GM12878 (cell line): ENCODE measurements at regions not wholly inside any gene's neighbourhood (a gene's known extent, or its start where the extent isn't known, plus 50 kb on each side); places are given as distances from the start of the nearest gene placed in this dataset.

Experiments
- ATAC-seq: fragments of 200-7000 bp; cut with Tn5 transposase; 3 replicates; pipeline ENCODE4 v1.9.1; 2020; ENCODE audit warnings: mild to moderate bottlenecking, moderate library complexity
- BruUV-seq: library from RNA; stranded (reverse); fragments of 400-500 nt; replicated peaks from 2 replicates; lab custom pipeline; 2021; lab: Mats Ljungman, UMichigan
- CTCF ChIA-PET: fragments of 300-600 bp; sonication (Branson Sonifier 250); formaldehyde crosslinking; extraction: SDS; loops from one replicate; lab custom pipeline; 2021; ENCODE audit warnings: inconsistent platforms; lab: Yijun Ruan, JAX
- POLR2A ChIA-PET: fragments of 350-600 bp; formaldehyde crosslinking; extraction: SDS; loops from one replicate; lab custom pipeline; 2021; ENCODE audit warnings: inconsistent platforms; lab: Charles Lee
- RAD21 ChIA-PET: fragments of 300-600 bp; sonication (Branson Sonifier 250); formaldehyde crosslinking; loops from one replicate; lab custom pipeline; 2023; ENCODE audit warnings: antibody characterized with exemption; ENCODE audit not compliant: unreplicated experiment; lab: Charles Lee
- SMC1A ChIA-PET: fragments of 300-600 bp; sonication (Branson Sonifier 250); formaldehyde crosslinking; loops from one replicate; lab custom pipeline; 2023; ENCODE audit not compliant: unreplicated experiment, uncharacterized antibody; lab: Charles Lee
- DNase-seq: peaks from one replicate; pipeline ENCODE4 v3.0.0-alpha.2; 2011; ENCODE audit warnings: low read depth, low spot score
- FAIRE-seq: peaks from 3 replicates; lab custom pipeline; 2011; peaks lifted over from hg19 to GRCh38; lab: Jason Lieb, UNC
- H2AFZ ChIP-seq: 2 replicates; pipeline ENCODE4 v1.6.0; 2011; ENCODE audit warnings: low read depth, low read length, control low read depth; ENCODE audit not compliant: control insufficient read depth
- H3K27ac ChIP-seq: 2 replicates; pipeline ENCODE4 v1.5.1; 2011; ENCODE audit warnings: control low read depth; ENCODE audit not compliant: control insufficient read depth, insufficient read depth
- H3K27me3 ChIP-seq, 2 experiments: replicated peaks in 1 of 2; 2 replicates each; pipeline versions ENCODE4 v1.6.0 to v1.6.1; 2011; ENCODE audit warnings: low read length in 1 of 2; ENCODE audit not compliant: control insufficient read depth in 2 of 2, insufficient read depth in 2 of 2
- H3K36me3 ChIP-seq, 2 experiments: 2 replicates each; pipeline ENCODE4 v1.5.1; 2011; ENCODE audit warnings: low read length in 1 of 2; ENCODE audit not compliant: control insufficient read depth in 2 of 2, insufficient read depth in 2 of 2
- H3K4me1 ChIP-seq: 2 replicates; pipeline ENCODE4 v1.6.1; 2011; ENCODE audit warnings: mild to moderate bottlenecking, low read length, moderate library complexity, mixed read lengths; ENCODE audit not compliant: control insufficient read depth, insufficient read depth
- H3K4me2 ChIP-seq: 2 replicates; pipeline ENCODE4 v1.6.0; 2011; ENCODE audit warnings: control low read depth; ENCODE audit not compliant: control insufficient read depth, insufficient read depth
- H3K4me3 ChIP-seq: fragments of 200-600 bp; sonication (generic); 2 replicates; pipeline ENCODE4 v1.5.1; 2016
- H3K79me2 ChIP-seq: 2 replicates; pipeline ENCODE4 v1.6.0; 2011; ENCODE audit warnings: low read length; ENCODE audit not compliant: control insufficient read depth, insufficient read depth
- H3K9ac ChIP-seq: 2 replicates; pipeline ENCODE4 v1.8.0; 2011; ENCODE audit warnings: low read length, control low read depth, mixed read lengths; ENCODE audit not compliant: control insufficient read depth, insufficient read depth
- H3K9me3 ChIP-seq: replicated peaks from 3 replicates; pipeline ENCODE4 v1.5.1; 2011; ENCODE audit warnings: mild to moderate bottlenecking, low read length; ENCODE audit not compliant: control insufficient read depth, insufficient read depth
- H4K20me1 ChIP-seq: 2 replicates; pipeline ENCODE4 v1.6.0; 2011; ENCODE audit not compliant: control insufficient read depth, insufficient read depth
- CBX3 ChIP-seq: fragments of 200-600 bp; sonication (generic); IDR thresholded peaks from 2 replicates; pipeline ENCODE4 v1.6.1; 2016; ENCODE audit warnings: low read depth, borderline replicate concordance
- CHD1 ChIP-seq: IDR thresholded peaks from 2 replicates; pipeline ENCODE4 v1.6.1; 2012; ENCODE audit warnings: low read depth, low read length, improper control_type of control experiment
- CHD2 ChIP-seq: IDR thresholded peaks from 2 replicates; pipeline ENCODE4 v1.6.1; 2011; ENCODE audit warnings: low read depth, low read length, improper control_type of control experiment, borderline replicate concordance
- FOXK2 ChIP-seq: fragments of 450-650 bp; IDR thresholded peaks from 2 replicates; pipeline ENCODE4 v1.6.1; 2017; ENCODE audit warnings: mild to moderate bottlenecking, moderate library complexity
- IRF3 ChIP-seq: fragments of 450-650 bp; IDR thresholded peaks from 2 replicates; pipeline ENCODE4 v1.6.1; 2014; ENCODE audit warnings: mild to moderate bottlenecking
- KAT2A ChIP-seq: conservative IDR thresholded peaks from 2 replicates; pipeline ENCODE4 v1.6.1; 2011; ENCODE audit warnings: low read depth, low read length; ENCODE audit not compliant: control insufficient read depth
- RB1 ChIP-seq: fragments of 450-650 bp; formaldehyde crosslinking; IDR thresholded peaks from 2 replicates; pipeline ENCODE4 v1.6.1; 2017; ENCODE audit warnings: mild to moderate bottlenecking, borderline replicate concordance
- RELB ChIP-seq: fragments of 450-650 bp; IDR thresholded peaks from 2 replicates; pipeline ENCODE4 v1.6.1; 2017; ENCODE audit warnings: low read depth, mild to moderate bottlenecking, moderate library complexity
- STAT1 ChIP-seq: fragments of 450-650 bp; conservative IDR thresholded peaks from 2 replicates; pipeline ENCODE4 v1.6.1; 2014; ENCODE audit warnings: antibody characterized with exemption, mild to moderate bottlenecking
- STAT3 ChIP-seq: IDR thresholded peaks from 2 replicates; pipeline ENCODE4 v1.6.1; 2011; ENCODE audit warnings: low read depth, low read length, improper control_type of control experiment
- ZBTB40 ChIP-seq: fragments of 450-650 bp; IDR thresholded peaks from 2 replicates; pipeline ENCODE4 v1.6.1; 2016; ENCODE audit warnings: mild to moderate bottlenecking, moderate library complexity, borderline replicate concordance
- WGBS: methylation state at CpG from one replicate; pipeline ENCODE4 v1.1.6; 2016; ENCODE audit warnings: low lambda C conversion rate; ENCODE audit not compliant: insufficient replicate concordance, insufficient coverage; ENCODE audit errors: missing lambda C conversion rate; 5-methylcytosine and 5-hydroxymethylcytosine counted together
- in situ Hi-C: fragments of 300-500 bp; cut with MboI; formaldehyde crosslinking; loops from 9 replicates; pipeline ENCODE4 v1.14.3; 2018; ENCODE audit warnings: mixed read lengths
- intact Hi-C: fragments of 100-400 bp; cut with micrococcal nuclease; formaldehyde crosslinking; loops from one replicate; pipeline ENCODE4 v1.14.2; 2022; ENCODE audit not compliant: unreplicated experiment

GRCh38 chr11:24056051-24056450 lies 440.8 kb upstream of the LUZP2 start (continued):
- TF ChIP-seq CHD2 (no peak), FOXK2 (no peak), KAT2A (no peak)

GRCh38 chr11:24060125-24060524 lies 436.7 kb upstream of the LUZP2 start:
- TF ChIP-seq CBX3: no peak
- TF ChIP-seq IRF3: no peak
- TF ChIP-seq CHD1: no peak
- no peak for TF ChIP-seq RELB
- TF ChIP-seq STAT3: no peak
- TF ChIP-seq RB1: no peak
- no peak for TF ChIP-seq STAT1
- TF ChIP-seq ZBTB40: no peak
- ChIA-PET SMC1A (interaction anchor here (1.1 to 1.7 kb wide), 2 partner anchors 10 to 19 kb away, joined by 3 to 4 read pairs; no protein-coding TSS in a partner anchor), POLR2A (no interaction called here), RAD21 (no interaction called here), CTCF (no interaction called here)
- ATAC-seq (no peak), DNase-seq (no peak), FAIRE-seq (no peak)
- H3K79me2 ChIP-seq: no peaks in the 10 kb centered on the region
- H3K9ac ChIP-seq: no peak overlapping the region
- H3K36me3 ChIP-seq: no peaks in the 10 kb centered on the region
- BruUV-seq: no TSS peak
- no peaks in the 10 kb centered on the region for H3K27me3 ChIP-seq
- no peak overlapping the region for H2AFZ ChIP-seq
- in situ Hi-C loops (no loop called here), intact Hi-C loops (no loop called here)
- WGBS: 33% methylated on average over 2 of the region's 3 CpGs
- no peaks in the 10 kb centered on the region for H3K9me3 ChIP-seq
- no peaks in the 10 kb centered on the region for H3K4me1 ChIP-seq
- no peak overlapping the region for H3K27ac ChIP-seq
- H3K4me2 ChIP-seq: no peak overlapping the region
- H4K20me1 ChIP-seq: no peaks in the 10 kb centered on the region
- no peak overlapping the region for H3K4me3 ChIP-seq
